ENCODE measurements at regions not wholly inside any gene's neighbourhood (a gene's known extent, or its start where the extent isn't known, plus 50 kb on each side); places are given as distances from the start of the nearest gene placed in this dataset.

DNA sequence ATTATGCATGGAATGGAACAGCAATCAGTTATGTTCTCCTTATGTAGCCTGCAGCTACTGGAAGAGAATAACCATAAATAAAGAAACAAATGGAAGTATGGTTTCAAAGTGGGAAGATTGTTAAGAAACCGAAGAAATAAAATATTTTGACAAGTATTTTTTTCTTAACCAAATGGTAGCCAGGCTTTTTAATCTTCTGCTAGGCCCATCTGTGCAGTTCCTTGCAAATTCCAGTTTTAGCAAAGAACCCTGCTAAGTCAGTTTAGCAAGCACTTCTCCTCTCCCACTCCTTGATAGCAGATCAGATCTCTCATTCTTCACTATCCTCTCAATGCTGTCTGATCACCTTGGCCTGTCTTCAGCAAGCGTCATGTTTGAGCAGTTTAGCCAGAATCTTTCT, 111.1 kb upstream of the PRDM9 start:
- DNase-seq: no peak
- Histone ChIP-seq H3K9ac (ENCODE audit: low read depth in 2 of 2, low read length in 2 of 2) (no peak overlapping the region), H3K27me3 (no peaks in the 10 kb centered on the region), H3K27ac (no peak overlapping the region), H3K9me3 (no peaks in the 10 kb centered on the region), H3K4me3 (no peak overlapping the region), H3K36me3 (no peaks in the 10 kb centered on the region), H3K4me1 (no peaks in the 10 kb centered on the region)
- TF ChIP-seq, protein P1, sequence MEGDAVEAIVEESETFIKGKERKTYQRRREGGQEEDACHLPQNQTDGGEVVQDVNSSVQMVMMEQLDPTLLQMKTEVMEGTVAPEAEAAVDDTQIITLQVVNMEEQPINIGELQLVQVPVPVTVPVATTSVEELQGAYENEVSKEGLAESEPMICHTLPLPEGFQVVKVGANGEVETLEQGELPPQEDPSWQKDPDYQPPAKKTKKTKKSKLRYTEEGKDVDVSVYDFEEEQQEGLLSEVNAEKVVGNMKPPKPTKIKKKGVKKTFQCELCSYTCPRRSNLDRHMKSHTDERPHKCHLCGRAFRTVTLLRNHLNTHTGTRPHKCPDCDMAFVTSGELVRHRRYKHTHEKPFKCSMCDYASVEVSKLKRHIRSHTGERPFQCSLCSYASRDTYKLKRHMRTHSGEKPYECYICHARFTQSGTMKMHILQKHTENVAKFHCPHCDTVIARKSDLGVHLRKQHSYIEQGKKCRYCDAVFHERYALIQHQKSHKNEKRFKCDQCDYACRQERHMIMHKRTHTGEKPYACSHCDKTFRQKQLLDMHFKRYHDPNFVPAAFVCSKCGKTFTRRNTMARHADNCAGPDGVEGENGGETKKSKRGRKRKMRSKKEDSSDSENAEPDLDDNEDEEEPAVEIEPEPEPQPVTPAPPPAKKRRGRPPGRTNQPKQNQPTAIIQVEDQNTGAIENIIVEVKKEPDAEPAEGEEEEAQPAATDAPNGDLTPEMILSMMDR (IDR thresholded peaks at IDR 0.05): no peak
- intact Hi-C loops (cut with DNase I): no loop called here

DNA sequence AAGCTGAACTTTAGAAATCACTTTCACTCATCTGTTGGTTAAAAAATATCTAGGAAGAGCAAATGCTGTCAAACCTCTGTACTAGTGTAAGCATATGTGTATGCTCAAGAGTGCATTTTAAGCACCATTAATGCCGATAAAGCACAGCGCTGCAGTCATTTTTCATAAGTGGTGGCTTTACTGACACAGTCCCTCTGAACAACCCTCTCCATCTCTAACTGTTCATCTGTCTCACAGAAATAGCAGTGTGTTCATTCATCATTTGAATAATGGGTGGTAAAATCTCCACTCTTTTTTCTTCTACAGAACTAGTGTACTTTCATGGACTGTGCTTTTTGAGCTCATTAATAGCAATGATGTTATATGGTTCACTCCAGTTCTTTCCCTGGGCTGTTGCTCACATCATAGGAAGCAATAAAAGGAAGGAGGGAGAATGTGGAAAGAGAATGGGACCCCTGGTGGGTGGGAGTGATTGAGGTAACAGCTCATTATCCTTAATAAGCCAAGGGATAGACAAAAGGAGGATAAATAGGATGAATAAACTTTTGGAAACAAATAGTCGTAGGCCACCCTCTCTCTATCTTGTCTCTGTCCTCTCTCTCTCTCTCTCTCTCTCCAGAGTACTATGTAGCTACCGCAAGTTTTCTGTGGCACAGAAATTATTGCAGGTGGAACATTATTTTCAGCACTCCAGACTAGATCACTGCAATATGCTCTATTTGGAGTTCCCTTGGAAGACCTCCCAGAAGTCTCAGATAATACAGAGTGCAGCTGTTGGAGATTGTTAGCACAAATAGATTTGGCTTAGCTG, 117.9 kb upstream of the PRDM9 start:
- intact Hi-C loops (cut with DNase I): no loop called here
- Histone ChIP-seq H3K36me3 (no peaks in the 10 kb centered on the region), H3K4me1 (no peaks in the 10 kb centered on the region), H3K9ac (ENCODE audit: low read depth in 2 of 2, low read length in 2 of 2) (no peak overlapping the region), H3K27ac (no peak overlapping the region), H3K9me3 (no peaks in the 10 kb centered on the region), H3K27me3 (no peaks in the 10 kb centered on the region), H3K4me3 (no peak overlapping the region)
- DNase-seq: no peak
- TF ChIP-seq, protein P1 (IDR thresholded peaks at IDR 0.05): no peak

DNA sequence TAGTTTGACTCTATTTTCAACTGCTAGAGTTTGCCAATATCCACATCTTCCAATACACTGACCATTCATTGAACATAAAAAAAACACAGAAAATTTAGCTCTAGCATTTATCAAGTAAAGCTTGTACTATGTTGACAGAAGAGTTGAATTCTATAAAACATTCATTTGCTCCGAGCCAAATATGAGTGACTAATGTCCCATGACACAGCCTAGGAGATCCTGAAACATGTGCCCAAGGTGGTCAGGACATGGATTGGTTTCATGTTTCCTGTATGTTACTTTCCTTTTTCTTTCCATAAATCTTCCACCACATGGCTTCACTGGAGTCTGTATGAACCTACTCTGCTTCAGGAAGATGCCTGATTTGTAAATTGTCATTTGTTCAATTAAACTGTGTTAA, 122.4 kb upstream of the PRDM9 start:
- no peaks in the 10 kb centered on the region for H3K27me3 ChIP-seq
- no peaks in the 10 kb centered on the region for H3K36me3 ChIP-seq
- intact Hi-C loops (cut with DNase I): no loop called here
- no peak overlapping the region for H3K9ac ChIP-seq (ENCODE audit: low read depth in 2 of 2, low read length in 2 of 2)
- no peak overlapping the region for H3K27ac ChIP-seq
- H3K4me1 ChIP-seq: no peaks in the 10 kb centered on the region
- H3K4me3 ChIP-seq: no peak overlapping the region
- TF ChIP-seq, protein P1 (IDR thresholded peaks at IDR 0.05): no peak
- H3K9me3 ChIP-seq: no peaks in the 10 kb centered on the region
- DNase-seq: no peak

DNA sequence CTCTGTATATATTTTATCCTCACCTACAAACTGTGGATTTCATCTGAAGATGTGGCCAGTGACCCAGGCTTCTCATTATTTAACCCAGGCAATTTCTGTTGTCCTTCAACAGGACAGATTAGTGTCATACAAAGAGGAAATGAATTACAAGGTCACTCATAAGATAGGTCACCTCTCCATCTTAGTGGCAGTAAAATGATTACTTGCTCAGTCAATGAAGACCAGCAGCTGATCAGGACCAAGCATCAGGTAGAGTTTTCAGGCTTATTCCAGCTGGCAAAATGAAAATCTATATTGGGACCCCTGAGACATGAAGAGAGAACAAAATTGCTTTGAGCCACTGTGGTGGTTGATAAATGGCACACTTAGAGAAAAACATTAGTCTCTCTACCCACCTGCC, 135.2 kb upstream of the PRDM9 start:
- no peak for DNase-seq
- no peaks in the 10 kb centered on the region for H3K27me3 ChIP-seq
- no peak overlapping the region for H3K9ac ChIP-seq (ENCODE audit: low read depth in 2 of 2, low read length in 2 of 2)
- intact Hi-C loops (cut with DNase I): no loop called here
- no peak overlapping the region for H3K4me3 ChIP-seq
- H3K36me3 ChIP-seq: no peaks in the 10 kb centered on the region
- no peaks in the 10 kb centered on the region for H3K9me3 ChIP-seq
- TF ChIP-seq, protein P1 (IDR thresholded peaks at IDR 0.05): no peak
- no peaks in the 10 kb centered on the region for H3K4me1 ChIP-seq
- no peak overlapping the region for H3K27ac ChIP-seq

DNA sequence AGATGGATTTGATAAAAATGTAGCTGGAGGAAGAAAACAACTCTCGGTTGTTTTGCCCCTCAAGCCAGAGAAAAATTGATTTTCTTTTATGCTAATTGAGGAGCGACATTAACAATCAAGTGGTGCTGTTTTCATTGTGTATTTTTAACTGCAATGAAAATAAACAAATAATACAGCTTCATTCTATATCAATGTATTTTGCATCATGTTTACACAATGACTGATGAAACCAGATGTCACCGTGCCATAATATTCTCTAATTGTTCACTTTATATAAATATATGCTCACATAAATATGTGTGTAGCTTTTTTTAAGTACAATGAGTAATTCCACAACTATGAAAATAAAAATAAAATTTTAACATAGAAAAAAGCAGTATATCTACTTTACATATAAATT, 139.0 kb upstream of the PRDM9 start:
- Histone ChIP-seq H3K4me3 (no peak overlapping the region), H3K9ac (ENCODE audit: low read depth in 2 of 2, low read length in 2 of 2) (no peak overlapping the region), H3K9me3 (no peaks in the 10 kb centered on the region), H3K36me3 (no peaks in the 10 kb centered on the region), H3K4me1 (no peaks in the 10 kb centered on the region), H3K27me3 (no peaks in the 10 kb centered on the region), H3K27ac (no peak overlapping the region)
- TF ChIP-seq, protein P1 (IDR thresholded peaks at IDR 0.05): no peak
- no peak for DNase-seq
- intact Hi-C loops (cut with DNase I): no loop called here

Measured in colonic mucosa (tissue), 4 donors.